ENCODE measurements at regions not wholly inside any gene's neighbourhood (a gene's known extent, or its start where the extent isn't known, plus 50 kb on each side); places are given as distances from the start of the nearest gene placed in this dataset.
"Not testable (repeated sequence)": the region's sequence is repeated elsewhere in the genome, so short reads cannot be mapped to it uniquely, and the experiment has no call there.

DNA sequence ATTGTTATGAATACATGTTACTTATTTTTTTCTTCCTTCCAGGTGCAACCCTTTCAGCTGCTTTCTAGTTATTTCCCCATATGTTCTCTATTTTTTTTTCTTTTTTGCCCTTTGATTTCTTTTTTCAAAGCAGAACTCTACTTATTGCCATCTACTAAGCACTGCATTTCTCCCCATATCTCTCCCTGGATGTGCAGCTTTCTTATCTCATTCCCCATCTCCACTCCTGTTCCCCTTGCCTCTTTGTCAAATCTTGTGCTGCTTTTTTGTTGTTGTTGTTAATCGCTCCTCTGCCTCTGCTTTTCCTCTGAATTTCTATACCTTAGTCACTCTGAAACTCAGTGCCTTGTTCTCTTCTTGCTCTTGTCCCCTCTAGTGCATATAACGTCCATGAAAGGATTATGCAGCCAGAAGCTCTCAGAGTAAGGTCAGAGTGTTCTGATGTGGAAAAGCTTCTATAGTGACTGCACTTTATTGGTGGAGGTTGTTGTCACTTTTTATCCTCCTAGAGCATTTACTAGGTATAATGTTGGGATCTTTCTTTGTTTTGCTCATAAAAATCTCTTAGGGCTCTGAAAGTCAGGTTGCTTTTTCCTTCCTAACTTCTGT lies 51.1 kb upstream of the JADE1 start:
- DNase-seq (ENCODE audit: low read depth in 2 of 2) = no peak

DNA sequence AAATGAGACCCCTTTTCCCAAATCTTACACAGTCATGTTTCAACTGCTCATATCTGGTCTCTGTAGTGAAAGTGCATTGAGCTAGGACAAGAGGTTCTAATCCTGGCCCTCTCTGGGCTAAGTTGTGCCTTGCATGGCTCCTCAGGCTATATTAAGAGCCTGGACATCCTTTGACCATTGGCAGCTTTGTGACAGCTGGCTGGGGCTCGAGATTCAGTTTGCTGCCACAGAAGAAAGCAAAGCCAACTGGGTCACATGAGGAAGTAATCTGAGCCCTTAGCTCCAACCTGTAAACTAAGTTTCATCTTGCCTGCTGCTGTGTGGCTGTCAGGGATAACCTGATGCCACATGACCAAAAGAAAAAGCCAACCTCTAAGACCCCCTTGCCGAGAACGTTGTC lies 51.8 kb upstream of the JADE1 start:
- no peak for DNase-seq (ENCODE audit: low read depth in 2 of 2)

DNA sequence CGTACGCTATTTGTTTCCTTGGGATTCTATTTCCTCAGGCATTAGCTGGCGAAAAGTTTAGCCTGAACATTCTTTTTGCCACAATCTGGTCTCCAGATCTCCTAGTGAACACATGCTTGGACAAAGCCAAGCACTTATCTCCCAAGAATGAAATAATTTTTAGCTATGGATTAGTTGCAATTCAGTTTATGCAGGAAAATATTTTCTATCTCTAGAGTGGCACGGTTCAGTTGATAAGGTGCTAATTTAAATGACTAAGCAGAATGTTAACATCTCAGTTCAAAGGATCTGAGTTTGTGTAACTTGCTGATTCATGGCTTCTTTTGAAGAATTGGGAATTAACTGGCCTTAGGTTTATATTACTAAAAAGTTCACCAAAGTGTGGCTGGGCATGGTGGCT lies 58.1 kb upstream of the JADE1 start:
- DNase-seq (ENCODE audit: low read depth in 2 of 2) = no peak

DNA sequence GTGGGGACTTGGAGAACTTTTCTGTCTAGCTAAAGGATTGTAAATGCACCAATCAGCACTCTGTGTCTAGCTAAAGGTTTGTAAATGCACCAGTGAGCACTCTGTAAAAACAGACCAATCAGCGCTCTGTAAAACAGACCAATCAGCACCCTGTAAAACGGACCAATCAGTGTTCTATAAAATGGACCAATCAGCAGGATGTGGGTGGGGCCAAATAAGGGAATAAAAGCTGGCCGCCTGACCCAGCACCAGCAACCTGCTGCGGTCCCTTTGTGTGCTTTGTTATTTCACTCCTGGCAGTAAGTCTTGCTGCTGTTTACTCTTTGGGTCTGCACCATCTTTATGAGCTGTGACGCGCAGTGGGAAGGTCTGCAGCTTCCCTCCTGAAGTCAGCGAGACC lies 67.8 kb upstream of the JADE1 start:
- DNase-seq (ENCODE audit: low read depth in 2 of 2) = not testable (repeated sequence)

DNA sequence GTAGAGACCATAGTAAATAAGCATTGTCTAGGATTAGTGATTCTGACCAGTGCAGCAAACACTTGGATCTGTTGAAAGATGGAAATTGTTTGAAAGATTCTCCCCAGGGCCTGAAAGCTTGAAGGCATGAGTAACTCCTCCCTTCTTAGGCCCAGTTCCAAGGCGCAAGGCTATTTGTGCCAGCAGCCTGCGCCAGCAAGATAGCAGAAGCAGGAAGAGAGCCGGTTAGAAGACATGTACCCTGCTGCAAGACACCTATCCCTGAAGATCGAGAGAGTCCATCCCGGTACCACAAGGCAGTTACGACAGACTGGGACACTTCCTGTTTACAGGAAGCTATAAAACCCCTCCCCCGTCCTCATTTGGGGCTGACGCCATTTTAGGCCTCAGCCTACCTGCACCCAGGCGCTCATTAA lies 72.4 kb upstream of the JADE1 start:
- no peak for DNase-seq (ENCODE audit: low read depth in 2 of 2)

DNA sequence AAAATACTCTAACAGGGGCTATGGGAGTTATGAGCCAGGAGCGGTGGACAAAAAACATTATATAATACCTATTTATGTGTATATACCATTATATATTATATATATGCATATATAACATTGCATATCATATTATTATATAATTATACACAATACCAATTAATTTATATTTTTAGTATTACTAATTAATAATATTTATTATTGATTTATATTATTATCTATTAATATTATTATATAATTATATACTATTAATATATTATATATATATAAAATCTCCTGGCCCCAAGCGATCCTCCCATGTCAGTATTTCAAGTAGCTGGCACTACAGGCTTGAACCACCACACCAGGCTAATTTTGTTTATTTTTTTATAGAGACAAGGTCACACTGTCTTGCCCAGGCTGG lies 73.8 kb upstream of the JADE1 start:
- no peak for DNase-seq (ENCODE audit: low read depth in 2 of 2)

DNA sequence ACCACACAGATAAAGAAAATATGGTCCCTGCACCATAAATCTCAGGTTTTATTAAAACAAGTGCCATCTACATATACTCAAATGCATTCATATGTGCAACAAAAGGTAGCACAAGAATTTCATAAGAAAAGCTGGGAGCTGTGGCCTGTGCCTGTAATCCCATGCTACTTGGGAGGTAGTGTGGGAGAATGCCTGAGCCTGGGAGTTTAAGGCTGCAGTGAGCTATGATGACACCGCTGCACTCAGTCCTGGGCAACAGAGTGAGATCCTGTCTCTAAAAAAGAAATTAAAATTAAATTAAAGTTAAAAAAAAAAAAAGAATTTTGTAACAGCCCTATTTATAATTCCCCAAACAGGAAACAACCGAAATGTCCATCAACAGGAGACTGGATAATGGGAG lies 81.3 kb upstream of the JADE1 start:
- no peak for DNase-seq (ENCODE audit: low read depth in 2 of 2)

- DNase-seq (ENCODE audit: low read depth in 2 of 2) = no peak
Observed at GRCh38 chr4:128727658-128728057, 81.8 kb upstream of the JADE1 start.

DNA sequence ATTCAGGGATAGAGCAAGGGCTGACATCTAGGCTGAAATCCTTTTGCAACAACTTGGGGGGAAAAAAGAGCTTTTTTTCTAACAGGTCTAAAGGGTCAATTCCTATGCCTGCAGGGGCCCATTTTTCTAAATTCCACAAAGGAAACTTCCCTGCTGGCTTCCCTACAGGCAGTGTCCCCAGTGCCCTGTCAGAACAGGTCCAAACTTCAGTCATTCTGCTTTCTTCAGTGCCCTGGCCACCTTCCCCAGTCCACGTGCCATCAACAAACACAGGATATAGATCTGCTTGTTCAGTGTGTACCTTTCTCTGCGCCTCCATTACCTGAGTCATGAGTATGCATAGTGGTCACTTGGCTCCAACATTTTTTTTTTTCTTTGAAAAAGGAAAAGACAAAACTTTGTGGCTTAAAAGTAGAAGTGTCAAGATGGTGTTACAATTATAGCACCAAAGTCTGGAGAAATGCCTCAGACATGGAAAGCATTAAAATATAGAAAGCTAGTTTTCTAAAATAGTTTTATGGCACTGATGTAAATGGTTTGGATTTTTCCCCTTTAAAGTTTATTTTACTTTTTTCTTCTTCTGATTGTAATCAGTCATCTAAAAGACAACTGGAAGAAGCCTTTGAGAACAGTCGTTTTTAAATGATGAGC lies 84.0 kb upstream of the JADE1 start:
- no peak for DNase-seq (ENCODE audit: low read depth in 2 of 2)

DNA sequence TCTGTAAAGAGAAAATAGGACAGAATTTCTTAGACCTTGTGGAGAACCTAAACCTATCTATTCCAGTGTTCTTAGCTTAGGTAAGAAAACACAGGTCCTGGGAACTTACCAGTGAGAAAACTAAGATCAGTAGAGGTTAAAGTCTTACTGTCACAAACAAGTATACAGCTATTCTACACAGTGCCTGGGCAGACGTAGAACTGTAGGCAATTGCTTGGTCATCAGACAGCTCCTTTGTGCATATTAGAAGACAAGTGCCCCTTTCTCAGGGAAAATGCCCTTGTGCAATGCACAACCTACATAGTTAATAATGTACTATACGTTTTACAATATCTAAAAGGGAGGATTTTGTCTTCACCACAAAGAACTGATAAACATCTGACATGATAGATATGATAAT lies 86.6 kb upstream of the JADE1 start:
- DNase-seq (ENCODE audit: low read depth in 2 of 2) = no peak

GRCh38 chr4:128721896-128722295 lies 87.6 kb upstream of the JADE1 start:
- DNase-seq (ENCODE audit: low read depth in 2 of 2) = no peak

- DNase-seq (ENCODE audit: low read depth in 2 of 2) = no peak
Observed at GRCh38 chr4:128720270-128720669, 89.2 kb upstream of the JADE1 start.

GRCh38 chr4:128718768-128719167 lies 90.7 kb upstream of the JADE1 start:
- DNase-seq (ENCODE audit: low read depth in 2 of 2) = no peak

GRCh38 chr4:128716338-128716737 lies 93.2 kb upstream of the JADE1 start:
- DNase-seq (ENCODE audit: low read depth in 2 of 2) = no peak

DNA sequence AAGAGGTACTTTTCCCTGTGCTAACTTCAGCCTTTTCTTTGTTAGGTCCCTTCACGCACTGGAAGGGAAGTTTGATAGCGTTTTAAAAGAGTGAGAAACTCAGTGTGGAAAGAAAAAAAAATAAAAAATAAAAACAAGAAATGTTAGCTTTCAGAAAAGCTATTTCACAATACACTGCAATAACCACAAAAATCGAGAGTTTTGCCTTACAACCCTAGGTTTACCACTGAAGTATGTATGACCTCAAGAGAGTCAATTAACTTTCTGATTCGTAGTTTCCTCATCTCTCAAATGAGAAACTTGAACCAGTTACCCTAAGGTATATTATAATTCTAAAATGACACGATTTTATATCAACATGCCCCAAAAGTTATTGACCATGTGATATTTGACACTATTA lies 93.9 kb upstream of the JADE1 start:
- DNase-seq (ENCODE audit: low read depth in 2 of 2) = no peak

GRCh38 chr4:128711361-128711760 lies 98.1 kb upstream of the JADE1 start:
- DNase-seq (ENCODE audit: low read depth in 2 of 2) = no peak

DNA sequence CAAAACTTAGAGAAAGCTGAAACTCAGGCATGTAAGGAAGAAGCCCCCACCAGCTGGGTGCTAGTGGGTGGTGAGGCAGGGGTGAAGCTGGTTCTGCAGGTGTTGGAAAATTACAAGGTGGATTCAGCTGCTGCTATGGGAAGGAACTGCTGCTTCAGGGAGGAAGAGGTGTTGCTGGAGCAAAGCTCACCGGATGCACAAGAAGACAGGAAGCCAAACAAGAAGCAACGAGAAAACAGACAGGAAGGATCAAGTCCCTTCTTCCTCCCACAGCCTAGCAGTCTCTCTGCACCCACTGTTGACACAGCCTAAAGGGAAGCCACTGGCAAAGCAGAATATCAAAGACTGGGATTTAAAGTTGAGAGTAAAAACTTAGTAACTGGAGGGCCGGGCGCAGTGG lies 100.2 kb upstream of the JADE1 start:
- no peak for DNase-seq (ENCODE audit: low read depth in 2 of 2)

DNA sequence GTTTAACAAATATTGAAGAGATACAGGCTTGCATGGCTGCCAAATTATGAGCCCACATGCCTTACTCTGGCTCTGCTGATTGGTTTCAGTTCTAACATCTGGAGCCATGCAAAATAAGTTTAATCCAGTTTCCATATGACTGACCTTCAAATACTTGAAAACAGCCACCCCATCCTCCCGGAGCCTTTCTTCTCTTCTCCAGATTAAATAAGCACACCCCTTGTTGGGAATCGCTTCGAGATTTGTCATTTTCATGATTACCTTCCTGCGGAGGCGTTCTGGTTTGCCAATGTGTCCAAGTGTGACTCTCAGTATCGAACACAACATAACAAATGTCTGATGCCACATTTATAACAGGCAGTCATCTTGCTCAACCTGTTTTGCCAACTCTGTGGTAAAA lies 101.6 kb upstream of the JADE1 start:
- no peak for DNase-seq (ENCODE audit: low read depth in 2 of 2)

DNA sequence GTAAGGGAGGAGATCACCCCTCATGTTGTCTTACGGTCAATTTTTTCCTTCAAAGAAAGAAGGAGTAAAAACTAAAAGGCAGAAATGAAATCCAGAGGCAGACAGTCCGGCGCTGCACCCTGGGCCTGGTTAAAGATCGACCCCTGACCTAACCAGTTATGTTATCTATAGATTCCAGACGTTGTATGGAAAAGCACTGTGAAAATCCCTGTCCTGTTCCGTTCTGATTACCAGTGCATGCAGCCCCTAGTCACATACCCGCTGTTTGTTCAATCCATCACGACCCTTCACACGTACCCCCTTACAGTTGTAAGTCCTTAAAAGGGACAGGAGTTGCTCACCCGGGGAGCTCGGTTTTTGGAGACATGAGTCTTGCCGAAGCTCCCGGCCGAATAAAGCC lies 105.6 kb upstream of the JADE1 start:
- no peak for DNase-seq (ENCODE audit: low read depth in 2 of 2)

GRCh38 chr4:128700659-128701350 lies 108.7 kb upstream of the JADE1 start:
- DNase-seq (ENCODE audit: low read depth in 2 of 2) = no peak

DNA sequence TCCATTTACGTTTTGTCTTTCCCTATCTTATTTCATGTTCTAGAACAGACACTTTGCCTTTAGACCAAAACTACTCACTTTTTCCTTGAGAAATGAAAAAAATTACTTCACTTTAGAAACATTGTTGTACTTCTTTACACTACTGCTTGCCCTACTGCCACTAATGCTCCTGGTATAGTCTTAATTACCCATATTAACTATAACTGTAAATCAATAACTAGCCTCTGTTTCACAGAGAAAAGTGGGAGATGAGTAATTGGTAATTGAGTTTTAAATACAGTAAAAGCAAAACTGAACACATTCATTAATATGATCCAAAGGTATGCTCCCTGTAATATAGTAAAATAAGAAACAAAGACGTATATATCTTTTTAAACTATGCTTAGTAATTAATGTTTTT lies 111.1 kb upstream of the JADE1 start:
- no peak for DNase-seq (ENCODE audit: low read depth in 2 of 2)

- no peak for DNase-seq (ENCODE audit: low read depth in 2 of 2)
Observed at GRCh38 chr4:128697323-128697722, 112.2 kb upstream of the JADE1 start.

DNA sequence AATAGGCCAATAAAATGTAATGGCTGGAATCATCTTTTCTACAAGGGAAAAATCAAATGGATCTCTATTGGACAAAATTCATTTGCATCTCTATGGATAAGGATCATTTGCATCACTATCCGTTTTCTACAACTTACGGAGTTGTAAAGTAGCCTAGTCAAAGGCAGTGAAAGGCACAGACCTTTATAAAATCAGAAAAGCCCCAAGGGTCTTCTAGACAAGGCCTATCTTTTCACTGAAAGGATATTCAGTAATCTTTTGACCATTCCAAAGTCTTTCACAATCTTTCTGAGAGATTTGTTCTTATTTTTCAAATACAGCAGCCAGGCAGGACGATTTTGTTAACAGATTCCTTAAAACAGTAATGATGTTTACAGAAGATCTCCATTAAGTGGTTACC lies 119.5 kb upstream of the JADE1 start:
- no peak for DNase-seq (ENCODE audit: low read depth in 2 of 2)
